Upper lobe of left lung (tissue), 6 donors: ENCODE measurements at regions not wholly inside any gene's neighbourhood (a gene's known extent, or its start where the extent isn't known, plus 50 kb on each side); places are given as distances from the start of the nearest gene placed in this dataset.

Experiments used
- ATAC-seq, 2 donors: fragments of 200-7000 bp; cut with Tn5 transposase; one replicate each; pipeline ENCODE4 v1.9.1; 2022; ENCODE audit warnings: mild to moderate bottlenecking in 2 of 2, moderate library complexity in 2 of 2; ENCODE audit not compliant: low FRiP score in 2 of 2
- DNase-seq, 2 donors: peaks; one replicate each; pipeline ENCODE4 v3.0.0-alpha.2; 2019 to 2020
- H3K27ac ChIP-seq, 4 donors: fragments of 200-600 bp; sonication (generic); one replicate each; pipeline ENCODE4 v1.5.1; 2016 to 2019
- H3K27me3 ChIP-seq, 4 donors: fragments of 200-600 bp; sonication (generic); one replicate each; pipeline ENCODE4 v1.5.1; 2017 to 2019
- H3K36me3 ChIP-seq, 4 donors: fragments of 200-600 bp; sonication (generic); one replicate each; pipeline ENCODE4 v1.5.1; 2016 to 2019
- H3K4me1 ChIP-seq, 4 donors: fragments of 200-600 bp; sonication (generic); one replicate each; pipeline ENCODE4 v1.5.1; 2018 to 2019
- H3K4me3 ChIP-seq, 4 donors: fragments of 200-600 bp; sonication (generic); one replicate each; pipeline ENCODE4 v1.5.1; 2017 to 2019; ENCODE audit warnings: mild to moderate bottlenecking in 2 of 4, moderate library complexity in 1 of 4
- H3K9me3 ChIP-seq, 4 donors: fragments of 200-600 bp; sonication (generic); one replicate each; pipeline ENCODE4 v1.5.1; 2018 to 2019
- CTCF ChIP-seq, 6 experiments: fragments of 450-650 bp in 4 of 6; fragments of 200-600 bp in 2 of 6; sonication (generic) in 2 of 6; IDR thresholded peaks; one replicate each; pipeline ENCODE4 v1.5.1; 2016 to 2019; ENCODE audit warnings: antibody characterized with exemption in 6 of 6
- EP300 ChIP-seq, 4 donors: sonication (generic); formaldehyde crosslinking; IDR thresholded peaks; one replicate each; pipeline ENCODE4 v1.5.1; 2017; ENCODE audit warnings: antibody characterized with exemption in 4 of 4, control low read depth in 2 of 4
- POLR2A ChIP-seq, 4 donors: fragments of 450-650 bp; IDR thresholded peaks; one replicate each; pipeline ENCODE4 v1.5.1; 2016 to 2017; ENCODE audit warnings: antibody characterized with exemption in 4 of 4, mild to moderate bottlenecking in 2 of 4
- POLR2AphosphoS5 ChIP-seq, 2 donors: sonication (generic); formaldehyde crosslinking; IDR thresholded peaks; one replicate each; pipeline ENCODE4 v1.5.1; 2017; ENCODE audit warnings: antibody characterized with exemption in 2 of 2
- WGBS, 2 donors: methylation state at CpG; one replicate each; pipeline ENCODE4 v1.1.5; 2017 to 2018; 5-methylcytosine and 5-hydroxymethylcytosine counted together
- donor health status: DM: no; HTN: no; CAD: no; lungs with moderate emphysema.
- donor health status: DM: no; HTN: yes; CAD: no; lungs with severe emphysema.

GRCh38 chr4:142927721-142928120 lies 81.6 kb upstream of the INPP4B start:
- TF ChIP-seq POLR2A (IDR thresholded peaks at IDR 0.05) (no peak), POLR2AphosphoS5 (IDR thresholded peaks at IDR 0.05) (no peak), EP300 (IDR thresholded peaks at IDR 0.05) (no peak), CTCF (IDR thresholded peaks at IDR 0.05) (no peak)
- no peak overlapping the region for H3K27ac ChIP-seq
- ATAC-seq, result no peak
- H3K4me1 ChIP-seq, result no peaks in the 10 kb centered on the region
- no peaks in the 10 kb centered on the region for H3K27me3 ChIP-seq
- no peak for DNase-seq
- no peaks in the 10 kb centered on the region for H3K36me3 ChIP-seq
- 64 to 67% methylated on average over 1 of the region's 1 CpG for WGBS, 2 donors
- no peaks in the 10 kb centered on the region for H3K9me3 ChIP-seq
- no peak overlapping the region for H3K4me3 ChIP-seq

DNA sequence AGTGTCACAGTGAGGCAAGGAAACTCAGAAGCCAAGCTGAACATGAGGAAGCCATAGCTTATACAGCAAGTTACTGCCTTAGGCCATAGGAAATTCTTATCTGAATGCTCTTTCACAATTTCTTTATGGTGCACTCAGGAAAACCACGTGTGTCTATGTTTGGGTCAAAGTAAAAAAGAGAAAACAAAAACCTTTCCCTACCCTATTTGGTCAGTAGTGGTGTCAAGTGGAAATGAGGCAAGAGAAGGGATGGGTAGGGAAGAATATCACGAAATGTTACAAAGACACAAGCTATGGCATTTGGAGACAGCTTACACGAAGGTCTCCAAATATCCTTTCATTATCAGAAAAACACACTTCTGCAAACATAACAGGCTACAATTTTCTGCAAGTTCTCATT lies 83.4 kb upstream of the INPP4B start:
- Histone ChIP-seq H3K9me3 (no peaks in the 10 kb centered on the region), H3K36me3 (no peaks in the 10 kb centered on the region), H3K27ac (no peak overlapping the region), H3K27me3 (no peaks in the 10 kb centered on the region), H3K4me1 (no peaks in the 10 kb centered on the region), H3K4me3 (no peak overlapping the region)
- ATAC-seq (no peak), DNase-seq (no peak)
- TF ChIP-seq POLR2A (IDR thresholded peaks at IDR 0.05) (no peak), POLR2AphosphoS5 (IDR thresholded peaks at IDR 0.05) (no peak), EP300 (IDR thresholded peaks at IDR 0.05) (no peak), CTCF (IDR thresholded peaks at IDR 0.05) (no peak)
- 52 to 61% methylated on average over 3 of the region's 3 CpGs for WGBS, 2 donors

DNA sequence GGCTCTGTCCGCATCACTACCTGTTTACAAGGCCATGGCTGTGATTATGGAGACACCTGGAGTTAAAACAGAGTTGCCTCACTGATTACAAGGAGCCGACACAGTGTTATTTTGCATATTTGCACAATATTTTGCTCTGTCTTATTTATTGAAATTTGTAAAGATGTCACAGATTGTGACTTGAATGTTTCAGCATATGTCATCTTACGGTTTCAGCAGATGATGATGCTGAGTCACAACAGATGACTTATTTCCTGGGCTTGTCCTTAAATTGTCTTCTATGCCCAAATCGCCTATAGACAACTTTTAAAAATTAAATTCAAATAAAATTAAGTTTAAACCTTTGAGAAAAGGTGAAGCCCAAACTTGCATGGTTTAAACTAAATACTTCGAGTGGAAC lies 87.1 kb upstream of the INPP4B start:
- 79 to 87% methylated on average over 5 of the region's 5 CpGs for WGBS, 2 donors
- no peak for TF ChIP-seq EP300 (IDR thresholded peaks at IDR 0.05)
- no peak for TF ChIP-seq CTCF (IDR thresholded peaks at IDR 0.05)
- no peak for TF ChIP-seq POLR2A (IDR thresholded peaks at IDR 0.05)
- Histone ChIP-seq H3K36me3 (no peaks in the 10 kb centered on the region), H3K9me3 (no peaks in the 10 kb centered on the region), H3K4me3 (no peak overlapping the region), H3K27ac (no peak overlapping the region), H3K27me3 (no peaks in the 10 kb centered on the region), H3K4me1 (no peaks in the 10 kb centered on the region)
- DNase-seq (no peak), ATAC-seq (no peak)

DNA sequence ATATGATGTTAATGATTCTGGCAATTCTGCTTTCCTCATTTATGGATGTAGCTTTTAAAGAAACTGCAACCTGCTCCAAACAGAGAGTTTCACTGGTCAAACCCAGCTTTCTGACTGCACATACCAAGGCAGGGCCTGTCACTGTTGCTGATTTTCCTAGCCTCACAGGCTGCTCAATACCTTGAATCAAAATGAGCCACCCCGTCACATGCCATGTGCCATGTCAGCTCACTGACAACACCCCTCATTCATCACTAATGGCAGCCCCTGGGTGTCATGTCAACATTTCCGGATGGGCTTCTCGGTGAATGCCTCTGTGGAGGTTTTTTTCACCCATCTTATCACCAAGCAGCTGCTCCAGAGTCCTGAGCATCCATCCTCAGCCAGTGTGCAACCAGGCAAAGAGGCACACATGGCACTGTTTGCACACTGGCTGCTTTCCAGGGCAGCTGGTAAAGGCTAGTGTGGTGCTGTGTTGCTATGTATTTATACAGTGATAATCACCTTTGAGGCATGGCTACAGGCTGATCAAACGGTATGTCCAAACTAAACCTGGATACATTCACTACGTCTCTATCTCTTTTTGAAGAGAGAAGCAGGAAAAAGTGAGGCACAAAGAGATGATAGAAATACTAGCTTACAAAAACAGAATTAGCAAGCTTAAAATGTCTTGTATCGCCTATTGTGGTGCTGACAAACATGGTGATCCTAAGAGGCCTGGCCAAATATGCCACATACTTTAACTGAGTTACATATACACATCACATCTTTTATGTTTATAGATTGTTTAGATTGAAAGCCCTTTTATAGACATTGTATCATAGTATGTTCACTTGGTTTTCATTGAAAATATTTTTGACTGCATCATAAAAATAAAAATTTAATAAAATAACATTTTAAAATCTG lies 94.6 kb upstream of the INPP4B start:
- no peak overlapping the region for H3K27ac ChIP-seq
- TF ChIP-seq CTCF (IDR thresholded peaks at IDR 0.05), result no peak
- TF ChIP-seq POLR2A (IDR thresholded peaks at IDR 0.05), result no peak
- no peak for TF ChIP-seq POLR2AphosphoS5 (IDR thresholded peaks at IDR 0.05)
- no peak for TF ChIP-seq EP300 (IDR thresholded peaks at IDR 0.05)
- no peak for DNase-seq

GRCh38 chr4:142944565-142944964 lies 98.5 kb upstream of the INPP4B start:
- DNase-seq (no peak), ATAC-seq (no peak)
- Histone ChIP-seq H3K36me3 (no peaks in the 10 kb centered on the region), H3K4me1 (no peaks in the 10 kb centered on the region), H3K27me3 (no peaks in the 10 kb centered on the region), H3K4me3 (no peak overlapping the region), H3K9me3 (peaks cover 0 to 3% (median 0%) of the 10 kb centered on the region in 4 donors), H3K27ac (no peak overlapping the region)
- WGBS, 2 donors, result 95 to 96% methylated on average over 1 of the region's 1 CpG
- TF ChIP-seq EP300 (IDR thresholded peaks at IDR 0.05), result no peak
- no peak for TF ChIP-seq POLR2A (IDR thresholded peaks at IDR 0.05)
- no peak for TF ChIP-seq CTCF (IDR thresholded peaks at IDR 0.05)
- TF ChIP-seq POLR2AphosphoS5 (IDR thresholded peaks at IDR 0.05), result no peak

More for the DNA sequence above, 94.6 kb upstream of the INPP4B start:
- Histone ChIP-seq H3K27me3 (no peaks in the 10 kb centered on the region), H3K36me3 (no peaks in the 10 kb centered on the region), H3K9me3 (no peaks in the 10 kb centered on the region), H3K4me3 (no peak overlapping the region), H3K4me1 (no peaks in the 10 kb centered on the region)
- ATAC-seq, result no peak
- WGBS, 2 donors, result 60 to 70% methylated on average over 6 of the region's 6 CpGs
